Suprapubic skin (tissue), 4 donors: ENCODE measurements at regions not wholly inside any gene's neighbourhood (a gene's known extent, or its start where the extent isn't known, plus 50 kb on each side); places are given as distances from the start of the nearest gene placed in this dataset.

Experiments
- DNase-seq, 2 donors: peaks; one replicate each; pipeline ENCODE4 v3.0.0-alpha.2; 2019; ENCODE audit warnings: low spot score in 2 of 2
- H3K27ac ChIP-seq: fragments of 200-600 bp; sonication (generic); one replicate; pipeline ENCODE4 v1.5.1; 2019
- H3K27me3 ChIP-seq: fragments of 200-600 bp; sonication (generic); one replicate; pipeline ENCODE4 v1.5.1; 2019
- H3K36me3 ChIP-seq: fragments of 200-600 bp; sonication (generic); one replicate; pipeline ENCODE4 v1.5.1; 2019
- H3K4me1 ChIP-seq: fragments of 200-600 bp; sonication (generic); one replicate; pipeline ENCODE4 v1.5.1; 2019
- H3K4me3 ChIP-seq: fragments of 200-600 bp; sonication (generic); one replicate; pipeline ENCODE4 v1.5.1; 2019; ENCODE audit warnings: mild to moderate bottlenecking
- H3K9me3 ChIP-seq: fragments of 200-600 bp; sonication (generic); one replicate; pipeline ENCODE4 v1.5.1; 2019
- CTCF ChIP-seq, 2 donors: fragments of 200-600 bp in 1 of 2; fragments of 450-650 bp in 1 of 2; sonication (generic) in 1 of 2; IDR thresholded peaks; one replicate each; pipeline ENCODE4 v1.5.1; 2016 to 2019; ENCODE audit warnings: antibody characterized with exemption in 2 of 2, mild to moderate bottlenecking in 1 of 2, moderate library complexity in 1 of 2
- EP300 ChIP-seq: sonication (generic); formaldehyde crosslinking; IDR thresholded peaks from one replicate; pipeline ENCODE4 v1.6.1; 2017; ENCODE audit warnings: antibody characterized with exemption
- POLR2A ChIP-seq, 2 donors: fragments of 450-650 bp; IDR thresholded peaks; one replicate each; pipeline ENCODE4 v1.6.1; 2017; ENCODE audit warnings: antibody characterized with exemption in 2 of 2, mild to moderate bottlenecking in 2 of 2, moderate library complexity in 2 of 2
- POLR2AphosphoS5 ChIP-seq, 3 donors: sonication (generic); formaldehyde crosslinking; IDR thresholded peaks; one replicate each; pipeline ENCODE4 v1.6.1; 2017; ENCODE audit warnings: antibody characterized with exemption in 3 of 3
- WGBS: methylation state at CpG from one replicate; pipeline ENCODE4 v1.1.5; 2018; 5-methylcytosine and 5-hydroxymethylcytosine counted together

GRCh38 chr20:60535211-60535610 lies 577.0 kb downstream of the CDH26 start:
- H3K4me3 ChIP-seq = no peak overlapping the region
- TF ChIP-seq CTCF (IDR thresholded peaks at IDR 0.05) (no peak), EP300 (no peak), POLR2AphosphoS5 (IDR thresholded peaks at IDR 0.05) (no peak), POLR2A (IDR thresholded peaks at IDR 0.05) (no peak)
- no peaks in the 10 kb centered on the region for H3K9me3 ChIP-seq
- WGBS = 30% methylated on average over 3 of the region's 3 CpGs
- H3K27ac ChIP-seq = no peak overlapping the region
- no peak for DNase-seq
- H3K36me3 ChIP-seq = no peaks in the 10 kb centered on the region
- no peaks in the 10 kb centered on the region for H3K4me1 ChIP-seq
- H3K27me3 ChIP-seq = no peaks in the 10 kb centered on the region

GRCh38 chr20:60540591-60540990 lies 582.4 kb downstream of the CDH26 start:
- Histone ChIP-seq H3K9me3 (no peaks in the 10 kb centered on the region), H3K4me1 (no peaks in the 10 kb centered on the region), H3K36me3 (no peaks in the 10 kb centered on the region), H3K27me3 (no peaks in the 10 kb centered on the region), H3K27ac (no peak overlapping the region), H3K4me3 (no peak overlapping the region)
- no peak for DNase-seq
- 55% methylated on average over 3 of the region's 3 CpGs for WGBS
- TF ChIP-seq POLR2A (IDR thresholded peaks at IDR 0.05) = no peak
- no peak for TF ChIP-seq CTCF (IDR thresholded peaks at IDR 0.05)
- TF ChIP-seq POLR2AphosphoS5 (IDR thresholded peaks at IDR 0.05) = no peak
- no peak for TF ChIP-seq EP300

DNA sequence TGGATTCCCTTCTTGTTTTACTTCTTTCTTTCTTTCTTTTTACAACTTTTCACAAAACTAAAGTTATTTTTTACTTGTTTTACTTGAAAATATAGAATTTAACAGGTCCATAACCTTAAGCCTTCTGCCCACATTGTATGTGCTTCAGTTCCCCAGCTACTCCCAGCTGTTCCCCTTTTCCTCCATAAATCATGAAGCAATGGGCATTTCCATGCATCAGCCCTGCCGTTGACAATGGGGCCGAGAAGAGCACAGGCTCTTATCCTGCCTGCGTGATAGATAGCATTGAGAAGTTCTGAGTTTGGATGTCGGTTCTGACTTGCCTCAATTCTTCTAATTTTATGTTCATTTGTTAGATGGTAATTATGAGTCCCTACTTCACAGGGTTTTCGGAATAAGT lies 583.8 kb downstream of the CDH26 start:
- no peak for DNase-seq
- no peaks in the 10 kb centered on the region for H3K27me3 ChIP-seq
- H3K9me3 ChIP-seq = no peaks in the 10 kb centered on the region
- H3K4me3 ChIP-seq = no peak overlapping the region
- no peaks in the 10 kb centered on the region for H3K36me3 ChIP-seq
- no peak overlapping the region for H3K27ac ChIP-seq
- 48% methylated on average over 5 of the region's 5 CpGs for WGBS
- H3K4me1 ChIP-seq = no peaks in the 10 kb centered on the region
- TF ChIP-seq POLR2A (IDR thresholded peaks at IDR 0.05) = no peak
- TF ChIP-seq CTCF (IDR thresholded peaks at IDR 0.05) = no peak
- no peak for TF ChIP-seq EP300
- TF ChIP-seq POLR2AphosphoS5 (IDR thresholded peaks at IDR 0.05) = no peak

GRCh38 chr20:60543598-60543997 lies 585.4 kb downstream of the CDH26 start:
- TF ChIP-seq POLR2A (IDR thresholded peaks at IDR 0.05) (no peak), EP300 (no peak), CTCF (IDR thresholded peaks at IDR 0.05) (no peak), POLR2AphosphoS5 (IDR thresholded peaks at IDR 0.05) (no peak)
- no peaks in the 10 kb centered on the region for H3K4me1 ChIP-seq
- no peaks in the 10 kb centered on the region for H3K36me3 ChIP-seq
- WGBS = 86% methylated on average over 3 of the region's 3 CpGs
- no peaks in the 10 kb centered on the region for H3K27me3 ChIP-seq
- H3K9me3 ChIP-seq = no peaks in the 10 kb centered on the region
- no peak for DNase-seq
- no peak overlapping the region for H3K4me3 ChIP-seq
- H3K27ac ChIP-seq = no peak overlapping the region

DNA sequence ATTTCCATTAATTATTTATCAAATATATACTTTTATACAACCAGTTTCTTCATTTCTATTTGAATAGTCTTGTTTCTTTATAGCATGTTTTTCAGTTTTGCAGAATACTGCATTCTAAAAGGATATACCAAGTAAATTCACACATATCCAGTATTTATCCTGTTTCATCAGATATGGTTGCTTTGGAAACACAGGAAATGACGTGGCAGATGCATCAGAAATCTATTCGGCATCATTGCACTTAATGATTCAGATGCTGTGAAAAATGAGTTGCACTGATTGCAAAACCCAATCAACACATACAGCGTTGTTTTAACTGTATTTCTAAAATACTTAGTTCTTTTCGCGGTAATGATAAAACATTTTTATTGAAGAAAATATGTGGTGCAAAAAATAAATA lies 594.9 kb downstream of the CDH26 start:
- 82% methylated on average over 5 of the region's 5 CpGs for WGBS
- Histone ChIP-seq H3K9me3 (no peaks in the 10 kb centered on the region), H3K4me3 (no peak overlapping the region), H3K27ac (no peak overlapping the region), H3K36me3 (no peaks in the 10 kb centered on the region), H3K4me1 (no peaks in the 10 kb centered on the region), H3K27me3 (peaks cover 10% of the 10 kb centered on the region)
- no peak for DNase-seq
- no peak for TF ChIP-seq CTCF (IDR thresholded peaks at IDR 0.05)
- no peak for TF ChIP-seq POLR2A (IDR thresholded peaks at IDR 0.05)
- no peak for TF ChIP-seq EP300
- no peak for TF ChIP-seq POLR2AphosphoS5 (IDR thresholded peaks at IDR 0.05)
